Glutamatergic neuron (in vitro differentiated cells): ENCODE measurements at regions not wholly inside any gene's neighbourhood (a gene's known extent, or its start where the extent isn't known, plus 50 kb on each side); places are given as distances from the start of the nearest gene placed in this dataset.

Source experiments
- DNase-seq: peaks from one replicate; pipeline ENCODE4 v3.0.0; 2022
- H3K27ac Mint-ChIP-seq: one replicate; pipeline ENCODE4 v1.8.0; 2020; ENCODE audit warnings: mild to moderate bottlenecking, mixed read lengths, inconsistent platforms; ENCODE audit not compliant: unreplicated experiment
- H3K27me3 Mint-ChIP-seq: one replicate; pipeline ENCODE4 v1.8.0; 2020; ENCODE audit warnings: mild to moderate bottlenecking, moderate library complexity, mixed read lengths, inconsistent platforms; ENCODE audit not compliant: unreplicated experiment
- H3K36me3 Mint-ChIP-seq: one replicate; pipeline ENCODE4 v1.8.0; 2020; ENCODE audit warnings: mild to moderate bottlenecking, mixed read lengths, inconsistent platforms; ENCODE audit not compliant: unreplicated experiment
- H3K4me1 Mint-ChIP-seq: one replicate; pipeline ENCODE4 v1.8.0; 2020; ENCODE audit warnings: mild to moderate bottlenecking, low read depth, mixed read lengths, inconsistent platforms; ENCODE audit not compliant: unreplicated experiment
- H3K4me3 Mint-ChIP-seq: one replicate; pipeline ENCODE4 v1.8.0; 2020; ENCODE audit warnings: mild to moderate bottlenecking, mixed read lengths, inconsistent platforms; ENCODE audit not compliant: unreplicated experiment
- H3K9me3 Mint-ChIP-seq: one replicate; pipeline ENCODE4 v1.8.0; 2020; ENCODE audit warnings: mild to moderate bottlenecking, moderate library complexity, mixed read lengths, inconsistent platforms; ENCODE audit not compliant: unreplicated experiment
- TF ChIP-seq, protein P1 (sequence below): fragments of 200-600 bp; sonication (generic); IDR thresholded peaks from one replicate; pipeline ENCODE4 v1.5.0; 2021; ENCODE audit not compliant: partially characterized antibody, unreplicated experiment

DNA sequence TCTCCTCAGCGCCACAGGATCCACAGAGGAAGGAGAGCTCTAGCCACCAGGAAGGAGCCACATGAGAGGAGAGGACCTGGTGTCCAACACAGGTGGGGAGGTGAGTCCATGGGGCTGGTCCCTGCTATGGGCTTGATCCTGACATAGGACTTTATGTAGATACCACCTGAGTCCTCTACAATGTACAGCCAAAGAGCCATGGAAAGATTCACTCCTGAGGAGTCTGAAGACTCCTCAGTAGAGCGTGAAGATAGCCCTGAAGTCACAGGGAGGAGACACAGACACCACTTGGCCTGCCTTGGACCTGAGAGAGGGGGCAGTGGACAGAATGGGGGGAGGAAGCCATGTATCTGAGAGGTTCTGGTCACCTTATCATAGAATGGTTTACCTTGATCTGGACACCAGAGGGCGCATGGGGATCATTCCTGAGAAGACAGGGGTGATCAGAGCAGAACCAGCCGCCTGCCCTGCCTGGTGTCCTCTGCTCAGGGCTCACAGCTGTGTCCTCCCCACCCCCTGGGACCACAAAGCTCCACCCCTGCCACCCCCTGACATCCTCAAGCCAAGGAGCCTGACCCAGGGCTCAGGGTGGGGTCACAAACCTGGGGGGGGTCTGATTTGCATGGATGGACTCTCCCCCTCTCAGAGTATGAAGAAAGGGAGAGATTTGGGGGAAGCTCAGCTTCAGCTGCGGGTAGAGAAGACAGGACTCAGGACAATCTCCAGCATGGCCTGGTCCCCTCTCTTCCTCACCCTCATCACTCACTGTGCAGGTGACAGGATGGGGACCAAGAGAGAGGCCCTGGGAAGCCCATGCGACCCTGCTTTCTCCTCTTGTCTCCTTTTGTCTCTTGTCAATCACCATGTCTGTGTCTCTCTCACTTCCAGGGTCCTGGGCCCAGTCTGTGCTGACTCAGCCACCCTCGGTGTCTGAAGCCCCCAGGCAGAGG lies 77.0 kb downstream of the ZNF280B start:
- TF ChIP-seq, protein P1, sequence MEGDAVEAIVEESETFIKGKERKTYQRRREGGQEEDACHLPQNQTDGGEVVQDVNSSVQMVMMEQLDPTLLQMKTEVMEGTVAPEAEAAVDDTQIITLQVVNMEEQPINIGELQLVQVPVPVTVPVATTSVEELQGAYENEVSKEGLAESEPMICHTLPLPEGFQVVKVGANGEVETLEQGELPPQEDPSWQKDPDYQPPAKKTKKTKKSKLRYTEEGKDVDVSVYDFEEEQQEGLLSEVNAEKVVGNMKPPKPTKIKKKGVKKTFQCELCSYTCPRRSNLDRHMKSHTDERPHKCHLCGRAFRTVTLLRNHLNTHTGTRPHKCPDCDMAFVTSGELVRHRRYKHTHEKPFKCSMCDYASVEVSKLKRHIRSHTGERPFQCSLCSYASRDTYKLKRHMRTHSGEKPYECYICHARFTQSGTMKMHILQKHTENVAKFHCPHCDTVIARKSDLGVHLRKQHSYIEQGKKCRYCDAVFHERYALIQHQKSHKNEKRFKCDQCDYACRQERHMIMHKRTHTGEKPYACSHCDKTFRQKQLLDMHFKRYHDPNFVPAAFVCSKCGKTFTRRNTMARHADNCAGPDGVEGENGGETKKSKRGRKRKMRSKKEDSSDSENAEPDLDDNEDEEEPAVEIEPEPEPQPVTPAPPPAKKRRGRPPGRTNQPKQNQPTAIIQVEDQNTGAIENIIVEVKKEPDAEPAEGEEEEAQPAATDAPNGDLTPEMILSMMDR, result peak; percentile 72
- H3K27ac Mint-ChIP-seq, result no peak overlapping the region
- H3K4me3 Mint-ChIP-seq, result no peak overlapping the region
- peaks cover 3% of the 10 kb centered on the region for H3K9me3 Mint-ChIP-seq
- H3K27me3 Mint-ChIP-seq, result peaks cover 10% of the 10 kb centered on the region
- peaks cover 19% of the 10 kb centered on the region for H3K36me3 Mint-ChIP-seq
- DNase-seq, result peak; percentile 78
- peaks cover 4% of the 10 kb centered on the region for H3K4me1 Mint-ChIP-seq

- peaks cover 14% of the 10 kb centered on the region for H3K27me3 Mint-ChIP-seq
- H3K9me3 Mint-ChIP-seq, result peaks cover 3% of the 10 kb centered on the region
These were observed 76.1 kb downstream of the ZNF280B start for GRCh38 chr22:22432479-22432878.

GRCh38 chr22:22432937-22433336 lies 75.6 kb downstream of the ZNF280B start:
- TF ChIP-seq, protein P1, result no peak
- no peak overlapping the region for H3K27ac Mint-ChIP-seq
- DNase-seq, result no peak
- H3K36me3 Mint-ChIP-seq, result peaks cover 19% of the 10 kb centered on the region
- peaks cover 3% of the 10 kb centered on the region for H3K9me3 Mint-ChIP-seq
- peaks cover 4% of the 10 kb centered on the region for H3K4me1 Mint-ChIP-seq
- peaks cover 14% of the 10 kb centered on the region for H3K27me3 Mint-ChIP-seq
- no peak overlapping the region for H3K4me3 Mint-ChIP-seq

More at GRCh38 chr22:22432479-22432878, 76.1 kb downstream of the ZNF280B start:
- DNase-seq, result no peak
- peaks cover 4% of the 10 kb centered on the region for H3K4me1 Mint-ChIP-seq
- peaks cover 19% of the 10 kb centered on the region for H3K36me3 Mint-ChIP-seq
- no peak overlapping the region for H3K27ac Mint-ChIP-seq
- TF ChIP-seq, protein P1, result no peak
- no peak overlapping the region for H3K4me3 Mint-ChIP-seq

- no peak overlapping the region for H3K4me3 Mint-ChIP-seq
- peaks cover 3% of the 10 kb centered on the region for H3K9me3 Mint-ChIP-seq
- no peak for DNase-seq
- H3K27me3 Mint-ChIP-seq, result peaks cover 14% of the 10 kb centered on the region
- peaks cover 22% of the 10 kb centered on the region for H3K36me3 Mint-ChIP-seq
- H3K27ac Mint-ChIP-seq, result no peak overlapping the region
- TF ChIP-seq, protein P1, result no peak
- H3K4me1 Mint-ChIP-seq, result peaks cover 4% of the 10 kb centered on the region
These were observed 74.8 kb downstream of the ZNF280B start for GRCh38 chr22:22433770-22434169.
